Endothelial cell of umbilical vein (primary cell): ENCODE measurements at regions not wholly inside any gene's neighbourhood (a gene's known extent, or its start where the extent isn't known, plus 50 kb on each side); places are given as distances from the start of the nearest gene placed in this dataset.

Source experiments
- BruUV-seq: library from RNA; stranded (reverse); fragments of 400-500 nt; replicated peaks from 2 replicates; lab custom pipeline; 2021; lab: Mats Ljungman, UMichigan
- CTCF ChIA-PET: fragments of 300-600, 350-600 bp; sonication (Branson Sonifier 250); formaldehyde crosslinking; loops from one replicate; lab custom pipeline; 2021; ENCODE audit warnings: antibody characterized with exemption, inconsistent platforms; lab: Charles Lee
- POLR2A ChIA-PET: fragments of 300-600, 350-600 bp; sonication (Branson Sonifier 250); formaldehyde crosslinking; loops from one replicate; lab custom pipeline; 2021; ENCODE audit warnings: antibody characterized with exemption, inconsistent platforms; lab: Charles Lee
- DNase-seq: peaks from one replicate; pipeline ENCODE4 v3.0.0-alpha.2; 2011; ENCODE audit warnings: low read depth, low spot score
- FAIRE-seq: peaks from 2 replicates; lab custom pipeline; 2011; peaks lifted over from hg19 to GRCh38; lab: Jason Lieb, UNC
- H2AFZ ChIP-seq: 2 replicates; pipeline ENCODE4 v1.6.0; 2012; ENCODE audit warnings: low read depth, low read length, control low read depth, inconsistent platforms
- H3K27ac ChIP-seq: 2 replicates; pipeline ENCODE4 v1.5.1; 2011; ENCODE audit warnings: low read depth, mild to moderate bottlenecking, control low read depth, low read length, moderate library complexity; ENCODE audit not compliant: insufficient read depth
- H3K27me3 ChIP-seq, 2 experiments: 2 replicates each; pipeline versions ENCODE4 v1.6.0 to v1.6.1; 2011; ENCODE audit warnings: low read length in 2 of 2, mixed read lengths in 1 of 2; ENCODE audit not compliant: control insufficient read depth in 2 of 2, insufficient read depth in 2 of 2
- H3K36me3 ChIP-seq, 2 experiments: 2 replicates in 1 of 2; 3 replicates in 1 of 2; pipeline ENCODE4 v1.5.1; 2011; ENCODE audit warnings: low read length in 2 of 2, mild to moderate bottlenecking in 1 of 2, moderate library complexity in 1 of 2; ENCODE audit not compliant: control insufficient read depth in 2 of 2, insufficient read depth in 2 of 2; ENCODE audit errors: extremely low read depth in 1 of 2
- H3K4me1 ChIP-seq: 3 replicates; pipeline ENCODE4 v1.5.1; 2011; ENCODE audit warnings: mild to moderate bottlenecking, low read length; ENCODE audit not compliant: control insufficient read depth, insufficient read depth; ENCODE audit errors: extremely low read depth
- H3K4me2 ChIP-seq: 2 replicates; pipeline ENCODE4 v1.6.1; 2011; ENCODE audit warnings: low read length, control low read depth, mixed read lengths; ENCODE audit not compliant: insufficient read depth
- H3K4me3 ChIP-seq, 3 experiments: fragments of 200-600 bp in 1 of 3; sonication (generic), shearing (Covaris generic) in 1 of 3; replicated peaks in 1 of 3; 2 replicates each; pipeline ENCODE4 v1.5.1; 2011 to 2016; ENCODE audit warnings: control low read depth in 3 of 3, low read length in 3 of 3, mild to moderate bottlenecking in 2 of 3, inconsistent platforms in 1 of 3, low read depth in 1 of 3, moderate library complexity in 1 of 3; ENCODE audit not compliant: insufficient read depth in 1 of 3
- H3K79me2 ChIP-seq: 2 replicates; pipeline ENCODE4 v1.6.0; 2012; ENCODE audit warnings: low read length, inconsistent platforms; ENCODE audit not compliant: control insufficient read depth, insufficient read depth
- H3K9ac ChIP-seq: replicated peaks from 2 replicates; pipeline ENCODE3; 2011; ENCODE audit warnings: low read length, control low read depth; ENCODE audit not compliant: insufficient read depth; ENCODE audit errors: extremely low read depth
- H3K9me1 ChIP-seq: replicated peaks from 3 replicates; pipeline ENCODE4 v1.6.0; 2011; ENCODE audit warnings: mild to moderate bottlenecking, low read length; ENCODE audit not compliant: control insufficient read depth, insufficient read depth; ENCODE audit errors: extremely low read depth
- H3K9me3 ChIP-seq: replicated peaks from 2 replicates; pipeline ENCODE4 v1.5.1; 2012; ENCODE audit warnings: low read length, inconsistent platforms; ENCODE audit not compliant: control insufficient read depth, insufficient read depth
- H4K20me1 ChIP-seq: replicated peaks from 2 replicates; pipeline ENCODE3; 2011; ENCODE audit warnings: mild to moderate bottlenecking, low read length; ENCODE audit not compliant: control insufficient read depth, insufficient read depth; ENCODE audit errors: extremely low read depth
- EZH2 ChIP-seq: IDR thresholded peaks from 2 replicates; pipeline ENCODE4 v1.6.1; 2012; ENCODE audit warnings: borderline replicate concordance, low read depth, mild to moderate bottlenecking, moderate library complexity, low read length, inconsistent platforms; ENCODE audit not compliant: severe bottlenecking
- FOS ChIP-seq: IDR thresholded peaks from 2 replicates; pipeline ENCODE4 v1.6.1; 2011; ENCODE audit warnings: mild to moderate bottlenecking, low read length, moderate library complexity, borderline replicate concordance; ENCODE audit not compliant: insufficient read depth
- GATA2 ChIP-seq: IDR thresholded peaks from 2 replicates; pipeline ENCODE4 v1.7.0; 2011; ENCODE audit warnings: low read depth, mild to moderate bottlenecking, moderate library complexity, mixed read lengths, low read length; ENCODE audit not compliant: insufficient read length, insufficient read depth
- JUN ChIP-seq: IDR thresholded peaks from 2 replicates; pipeline ENCODE4 v1.6.1; 2011; ENCODE audit warnings: borderline replicate concordance, low read depth; ENCODE audit not compliant: insufficient read length, insufficient read depth
- MYC ChIP-seq: IDR thresholded peaks from one replicate; pipeline ENCODE4 v1.6.1; 2011; ENCODE audit warnings: mild to moderate bottlenecking, low read depth, low read length
- POLR2A ChIP-seq: IDR thresholded peaks from 2 replicates; pipeline ENCODE4 v1.6.1; 2012; ENCODE audit warnings: low read depth, mild to moderate bottlenecking, control low read depth, low read length
- POLR2AphosphoS5 ChIP-seq: IDR thresholded peaks from 2 replicates; pipeline ENCODE4 v1.6.1; 2012; ENCODE audit warnings: low read depth, mild to moderate bottlenecking, control low read depth, low read length, moderate library complexity; ENCODE audit not compliant: insufficient read depth
- dilution Hi-C: fragments of 300-500 bp; cut with MboI; formaldehyde crosslinking; loops from one replicate; pipeline ENCODE4 v1.15.0; 2019; ENCODE audit warnings: low sequenced_read_pairs; ENCODE audit not compliant: extremely low pct_ligation_motif_present
- intact Hi-C: fragments of 100-400 bp; cut with micrococcal nuclease; formaldehyde crosslinking; loops from one replicate; pipeline ENCODE4 v1.10.0; 2022
- TF ChIP-seq, protein P1 (sequence below): IDR thresholded peaks from 2 replicates; pipeline ENCODE4 v1.6.1; 2011; ENCODE audit not compliant: insufficient read depth, insufficient read length
- TF ChIP-seq, protein P2 (sequence below), 2 donors: IDR thresholded peaks; 1 replicate in 1 of 2; 2 replicates in 1 of 2; pipeline ENCODE4 v1.5.1; 2011; ENCODE audit warnings: low read length in 2 of 2, mild to moderate bottlenecking in 2 of 2, moderate library complexity in 2 of 2, control low read depth in 1 of 2, inconsistent platforms in 1 of 2, low read depth in 1 of 2; ENCODE audit not compliant: insufficient read depth in 1 of 2; ENCODE audit errors: extremely low read depth in 1 of 2

DNA sequence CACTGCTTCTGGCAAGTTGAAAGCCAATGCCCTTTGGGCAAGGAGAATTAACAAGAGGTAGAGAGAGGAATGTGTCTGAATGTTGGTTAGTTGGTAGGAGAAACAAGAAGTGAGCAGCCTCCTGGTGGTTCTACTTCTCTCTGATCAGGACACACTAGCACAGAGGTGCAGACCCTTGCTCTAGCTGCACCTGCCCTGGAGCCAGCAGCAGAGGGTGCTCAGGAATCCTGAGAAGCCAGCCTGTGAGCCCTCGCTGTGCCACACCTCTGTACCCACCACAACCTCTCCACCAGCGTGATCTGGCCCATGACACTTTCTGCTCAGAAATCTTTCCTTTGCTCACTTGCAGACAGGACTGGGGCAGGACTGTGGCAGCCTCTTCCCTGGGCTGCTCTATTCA, 364.7 kb downstream of the RPS24 start:
- DNase-seq (no peak), FAIRE-seq (no peak)
- H3K9me1 ChIP-seq, result no peaks in the 10 kb centered on the region
- no peak for TF ChIP-seq POLR2AphosphoS5
- TF ChIP-seq GATA2, result no peak
- TF ChIP-seq, protein P1, sequence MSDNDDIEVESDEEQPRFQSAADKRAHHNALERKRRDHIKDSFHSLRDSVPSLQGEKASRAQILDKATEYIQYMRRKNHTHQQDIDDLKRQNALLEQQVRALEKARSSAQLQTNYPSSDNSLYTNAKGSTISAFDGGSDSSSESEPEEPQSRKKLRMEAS, result no peak
- no peak for TF ChIP-seq MYC
- TF ChIP-seq FOS, result no peak
- TF ChIP-seq, protein P2, sequence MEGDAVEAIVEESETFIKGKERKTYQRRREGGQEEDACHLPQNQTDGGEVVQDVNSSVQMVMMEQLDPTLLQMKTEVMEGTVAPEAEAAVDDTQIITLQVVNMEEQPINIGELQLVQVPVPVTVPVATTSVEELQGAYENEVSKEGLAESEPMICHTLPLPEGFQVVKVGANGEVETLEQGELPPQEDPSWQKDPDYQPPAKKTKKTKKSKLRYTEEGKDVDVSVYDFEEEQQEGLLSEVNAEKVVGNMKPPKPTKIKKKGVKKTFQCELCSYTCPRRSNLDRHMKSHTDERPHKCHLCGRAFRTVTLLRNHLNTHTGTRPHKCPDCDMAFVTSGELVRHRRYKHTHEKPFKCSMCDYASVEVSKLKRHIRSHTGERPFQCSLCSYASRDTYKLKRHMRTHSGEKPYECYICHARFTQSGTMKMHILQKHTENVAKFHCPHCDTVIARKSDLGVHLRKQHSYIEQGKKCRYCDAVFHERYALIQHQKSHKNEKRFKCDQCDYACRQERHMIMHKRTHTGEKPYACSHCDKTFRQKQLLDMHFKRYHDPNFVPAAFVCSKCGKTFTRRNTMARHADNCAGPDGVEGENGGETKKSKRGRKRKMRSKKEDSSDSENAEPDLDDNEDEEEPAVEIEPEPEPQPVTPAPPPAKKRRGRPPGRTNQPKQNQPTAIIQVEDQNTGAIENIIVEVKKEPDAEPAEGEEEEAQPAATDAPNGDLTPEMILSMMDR (IDR thresholded peaks at IDR 0.05; ENCODE audit: extremely low read depth in 1 of 2, insufficient read depth in 1 of 2, low read depth in 1 of 2, low read length in 2 of 2), result no peak
- TF ChIP-seq JUN, result no peak
- TF ChIP-seq POLR2A, result no peak
- no peak for TF ChIP-seq EZH2
- dilution Hi-C loops (no loop called here), intact Hi-C loops (no loop called here)
- no peak overlapping the region for H3K4me3 ChIP-seq
- H3K79me2 ChIP-seq, result no peaks in the 10 kb centered on the region
- H3K4me1 ChIP-seq, result no peaks in the 10 kb centered on the region
- H3K36me3 ChIP-seq, result no peaks in the 10 kb centered on the region
- ChIA-PET POLR2A (no interaction called here), CTCF (no interaction called here)
- no peak overlapping the region for H3K4me2 ChIP-seq
- H3K9me3 ChIP-seq, result no peaks in the 10 kb centered on the region
- H4K20me1 ChIP-seq, result no peaks in the 10 kb centered on the region
- no peak overlapping the region for H3K9ac ChIP-seq
- H3K27ac ChIP-seq, result no peak overlapping the region
- H3K27me3 ChIP-seq, result peaks cover 12% of the 10 kb centered on the region in 2 experiments
- no peak overlapping the region for H2AFZ ChIP-seq
- BruUV-seq, result no TSS peak
